HG03571 (cell line): ENCODE measurements at regions not wholly inside any gene's neighbourhood (a gene's known extent, or its start where the extent isn't known, plus 50 kb on each side); places are given as distances from the start of the nearest gene placed in this dataset.
"Not testable (repeated sequence)": the region's sequence is repeated elsewhere in the genome, so short reads cannot be mapped to it uniquely, and the experiment has no call there.

Source experiments
- ATAC-seq: cut with Tn5 transposase; IDR thresholded peaks from one replicate; pipeline ENCODE4 v1.9.1; 2021; ENCODE audit not compliant: unreplicated experiment

DNA sequence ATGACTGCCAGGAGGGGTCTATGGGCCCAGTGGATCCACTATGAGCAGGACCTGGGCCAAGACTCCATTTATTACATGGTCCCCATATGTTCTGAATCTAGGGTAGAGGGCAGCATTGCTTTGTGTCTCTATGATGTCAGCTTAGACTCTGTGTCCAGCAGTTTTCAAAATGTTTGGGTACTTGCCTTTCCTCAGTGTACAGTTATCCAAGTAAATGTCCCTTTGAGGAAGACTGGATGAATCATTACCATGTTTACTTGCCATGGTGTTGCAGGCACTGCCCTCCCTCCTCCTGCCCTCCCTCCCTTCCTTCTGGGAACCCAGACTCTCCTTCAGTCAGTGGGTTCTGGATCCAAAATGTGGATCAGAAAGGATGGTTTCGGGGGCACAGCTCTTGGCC lies 108.6 kb downstream of the NRN1 start:
- no peak for ATAC-seq

DNA sequence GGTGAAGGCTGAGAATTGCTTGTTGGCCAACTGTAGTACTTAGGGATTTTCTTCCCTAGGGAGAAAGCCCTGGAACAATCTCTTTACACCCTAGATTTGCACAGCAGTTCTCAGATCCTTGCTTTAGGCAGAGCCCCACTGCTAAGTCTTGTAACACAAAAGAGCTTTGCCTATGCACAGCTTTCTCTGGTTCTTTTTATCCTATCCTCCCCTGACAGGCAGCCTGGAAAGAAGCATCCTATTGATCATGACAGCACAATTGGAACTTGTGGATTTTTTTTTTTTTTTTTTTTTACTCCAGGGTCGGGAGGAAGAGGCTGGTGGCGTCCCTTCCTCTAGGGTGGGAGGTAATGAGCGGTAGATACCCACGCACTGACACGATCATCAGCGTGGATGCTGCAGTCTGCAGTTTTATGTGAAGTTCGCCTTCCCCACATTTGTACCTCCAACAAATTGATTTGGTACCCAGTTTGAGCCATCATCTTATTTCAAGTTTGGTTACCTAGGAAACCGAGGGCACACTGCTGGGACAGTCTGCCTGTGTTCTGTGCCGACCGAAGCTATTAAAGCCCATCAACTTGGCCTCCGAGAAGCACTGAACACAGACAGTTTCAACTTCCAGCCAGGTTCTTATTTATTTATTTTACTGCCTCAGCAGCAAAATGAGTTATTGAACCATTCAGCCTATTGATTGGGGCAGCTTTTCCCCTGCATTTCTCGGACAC lies 110.1 kb downstream of the NRN1 start:
- ATAC-seq, result no peak

DNA sequence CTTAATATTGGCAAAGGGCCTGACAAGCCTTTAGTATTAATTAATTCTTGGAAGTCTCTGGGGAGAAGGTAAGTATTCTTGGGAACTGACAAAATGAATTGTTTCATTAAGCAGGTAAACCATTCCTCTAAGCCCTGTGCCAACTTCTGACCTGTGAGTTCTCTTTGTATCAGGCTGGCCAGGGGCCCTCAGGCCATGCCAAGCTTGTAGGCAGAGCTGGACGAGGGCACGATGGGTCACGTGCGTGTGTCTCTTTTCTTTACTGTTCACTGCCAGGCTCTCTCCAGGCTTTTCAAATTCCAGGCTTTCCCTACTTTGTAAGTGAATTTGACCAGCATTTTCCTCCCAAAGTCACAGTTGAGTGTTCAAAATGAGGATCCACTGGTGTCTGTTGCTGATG lies 112.4 kb downstream of the NRN1 start:
- ATAC-seq, result no peak

DNA sequence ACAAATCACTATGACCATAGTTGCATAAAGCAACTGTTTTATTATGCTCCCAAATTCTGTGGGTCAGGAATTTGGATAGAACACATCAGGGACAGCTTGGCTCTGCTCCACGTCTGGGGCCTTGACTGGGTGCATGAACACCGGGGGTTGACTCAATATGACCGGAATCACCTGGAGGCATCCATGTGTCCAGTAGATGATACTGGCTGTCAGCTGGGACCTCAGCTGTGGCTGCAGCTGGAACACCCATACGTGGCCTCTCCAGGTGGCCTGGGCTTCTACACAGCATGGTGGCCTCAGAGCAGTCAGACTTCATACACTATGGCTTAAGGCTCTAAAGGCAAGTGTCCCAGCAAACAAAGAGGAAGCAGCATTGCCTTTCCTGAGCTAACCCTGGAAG lies 113.4 kb downstream of the NRN1 start:
- ATAC-seq, result no peak

DNA sequence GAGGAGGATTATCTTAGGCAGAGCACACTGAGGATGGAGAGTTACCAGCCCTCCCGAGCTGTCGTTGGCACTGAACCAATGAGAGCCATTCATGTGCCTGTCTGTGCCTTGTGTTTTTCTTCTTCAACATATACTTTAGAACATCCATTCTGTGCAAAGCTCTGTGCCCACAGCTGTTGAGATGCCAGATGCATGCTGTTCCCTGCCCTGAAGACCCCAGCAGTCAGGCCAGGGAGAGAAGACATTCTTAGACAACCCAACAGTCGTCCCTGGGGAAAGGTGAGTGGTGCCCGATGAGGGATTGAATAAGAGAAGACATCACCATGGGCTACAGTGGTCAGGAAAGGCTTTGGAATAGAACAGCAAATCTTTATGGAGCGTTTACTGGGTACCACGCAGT lies 114.1 kb downstream of the NRN1 start:
- ATAC-seq, result no peak

DNA sequence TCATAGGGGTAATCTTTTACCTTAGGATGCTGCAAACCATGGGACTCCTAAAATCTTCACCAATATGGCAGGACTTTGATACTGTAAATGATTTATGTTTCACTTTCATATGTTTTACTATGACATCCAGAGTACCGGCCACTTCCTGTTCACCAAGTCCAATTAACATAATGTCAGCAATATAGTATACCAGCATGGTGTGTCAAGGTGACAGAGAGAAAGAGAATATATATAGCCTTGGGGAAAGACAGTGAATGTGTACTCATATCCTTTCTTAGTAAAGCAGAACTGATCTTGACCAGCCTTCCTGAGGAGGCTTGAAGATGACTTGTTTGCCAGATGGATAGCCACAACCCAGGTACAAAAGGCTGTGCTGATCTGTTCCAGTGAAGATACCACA lies 127.9 kb downstream of the NRN1 start:
- no peak for ATAC-seq

DNA sequence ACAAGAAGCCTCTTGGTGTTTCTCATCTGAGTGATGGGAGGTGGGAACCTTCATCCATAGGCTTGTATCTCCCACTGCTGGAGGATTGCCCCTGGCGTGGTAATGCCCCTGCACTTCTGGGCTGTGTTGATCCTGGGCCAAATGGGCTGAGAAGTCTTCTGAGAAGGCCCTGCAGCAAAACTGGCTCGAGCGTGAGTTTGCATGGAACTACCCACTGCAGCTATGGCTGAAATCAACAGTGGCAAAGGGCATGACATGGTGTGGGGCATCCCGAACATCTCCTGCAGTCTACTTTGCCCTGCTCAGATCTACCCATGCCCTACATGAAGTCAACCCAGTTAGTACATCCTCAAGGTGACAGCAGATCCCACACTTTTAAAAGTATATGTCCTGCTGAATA lies 130.6 kb downstream of the NRN1 start:
- no peak for ATAC-seq

DNA sequence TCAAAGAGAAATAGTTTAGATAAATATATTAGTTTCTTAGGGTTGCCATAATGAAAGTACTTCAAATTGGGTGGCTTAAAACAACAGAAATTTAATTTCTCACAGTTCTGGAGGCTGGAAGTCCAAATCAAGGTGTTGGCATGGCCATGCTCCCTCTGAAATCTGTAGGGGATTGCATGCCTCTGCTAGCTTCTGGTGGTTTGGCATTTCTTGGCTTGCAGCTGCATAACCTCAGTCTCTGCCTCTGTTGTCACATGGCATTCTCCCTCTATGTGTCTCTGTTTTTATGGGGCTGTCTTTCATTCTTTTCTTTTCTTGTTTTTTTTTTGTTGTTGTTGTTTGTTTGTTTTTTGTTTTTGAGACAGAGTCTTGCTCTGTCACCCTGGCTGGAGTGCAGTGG lies 132.7 kb downstream of the NRN1 start:
- ATAC-seq, result not testable (repeated sequence)

DNA sequence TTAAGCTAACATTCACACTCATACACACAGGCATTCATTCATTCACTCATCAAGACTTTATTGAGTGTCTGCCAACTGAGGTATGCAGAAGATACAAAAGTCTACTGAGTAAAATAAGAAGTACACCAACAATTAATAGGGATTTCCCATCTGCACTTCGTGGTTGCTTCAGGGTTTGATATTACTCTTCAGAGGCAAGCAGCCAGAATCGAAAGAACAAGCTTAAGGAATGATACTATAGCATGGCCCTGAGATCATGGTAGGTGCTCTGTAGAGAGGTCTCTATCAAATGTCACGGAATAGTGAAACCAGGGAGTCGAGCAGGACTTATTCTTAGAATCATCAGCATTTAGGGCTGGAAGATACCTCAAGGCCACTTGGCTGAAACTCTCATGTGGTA lies 135.4 kb downstream of the NRN1 start:
- ATAC-seq, result no peak

DNA sequence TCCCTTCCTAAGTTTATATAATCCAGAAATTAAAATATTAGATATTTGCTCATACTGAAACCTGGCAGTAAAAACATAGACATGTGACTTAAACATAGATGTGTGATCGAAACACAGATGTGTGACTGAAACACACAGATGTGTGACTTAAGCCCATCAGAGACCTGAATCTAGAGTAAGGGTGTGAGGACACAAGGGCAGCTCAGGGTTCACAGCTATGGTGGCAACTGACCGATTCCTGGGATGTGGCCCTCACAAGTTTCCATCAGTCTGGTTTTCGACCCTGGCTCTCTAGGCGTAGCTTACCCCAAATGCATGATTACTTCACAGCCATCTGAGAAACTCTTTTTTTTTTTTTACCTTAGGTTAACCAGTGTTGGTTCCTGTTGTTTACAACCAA lies 137.0 kb downstream of the NRN1 start:
- no peak for ATAC-seq

DNA sequence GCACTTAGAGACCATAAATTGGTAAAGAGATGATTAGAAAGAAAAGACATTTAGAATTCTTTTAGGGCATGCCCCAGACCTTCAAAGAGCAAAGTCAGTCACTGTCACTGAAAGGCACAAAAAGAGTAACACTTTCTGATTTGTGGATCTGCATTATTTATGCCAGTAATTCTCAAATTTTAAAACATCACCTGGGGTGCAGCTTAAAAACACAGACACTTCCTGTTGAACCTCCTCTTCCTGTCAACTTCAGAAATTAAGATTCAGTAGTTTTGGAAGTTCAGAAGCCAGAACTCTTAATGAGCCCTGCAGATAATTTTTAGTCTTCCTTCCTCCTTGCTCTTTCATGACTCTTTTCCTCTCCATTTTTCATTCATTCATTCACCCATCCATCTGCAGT lies 137.5 kb downstream of the NRN1 start:
- no peak for ATAC-seq

DNA sequence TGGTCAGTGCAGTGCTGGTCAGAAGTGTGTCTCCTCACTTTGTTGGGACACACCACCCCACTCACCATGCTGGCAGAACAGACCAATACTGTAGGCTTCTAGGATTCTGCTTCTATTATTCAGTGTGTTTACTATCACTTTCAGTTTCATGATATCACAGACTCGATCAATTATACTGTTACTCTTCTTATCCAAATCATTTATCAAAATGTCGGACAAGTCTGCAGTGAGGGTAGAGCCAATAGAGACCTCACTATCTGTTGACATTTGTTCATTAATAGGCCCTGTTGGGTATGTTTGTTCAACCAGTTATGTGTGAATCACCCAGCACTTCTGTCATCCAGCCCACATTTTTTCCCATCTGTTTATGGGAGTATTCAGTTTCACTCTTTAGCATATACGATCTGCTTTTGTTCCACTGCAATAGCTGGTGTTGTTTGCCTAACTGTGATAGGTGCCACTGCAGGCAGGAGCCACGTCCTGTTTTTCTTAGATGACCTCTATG lies 140.1 kb downstream of the NRN1 start:
- ATAC-seq, result no peak

DNA sequence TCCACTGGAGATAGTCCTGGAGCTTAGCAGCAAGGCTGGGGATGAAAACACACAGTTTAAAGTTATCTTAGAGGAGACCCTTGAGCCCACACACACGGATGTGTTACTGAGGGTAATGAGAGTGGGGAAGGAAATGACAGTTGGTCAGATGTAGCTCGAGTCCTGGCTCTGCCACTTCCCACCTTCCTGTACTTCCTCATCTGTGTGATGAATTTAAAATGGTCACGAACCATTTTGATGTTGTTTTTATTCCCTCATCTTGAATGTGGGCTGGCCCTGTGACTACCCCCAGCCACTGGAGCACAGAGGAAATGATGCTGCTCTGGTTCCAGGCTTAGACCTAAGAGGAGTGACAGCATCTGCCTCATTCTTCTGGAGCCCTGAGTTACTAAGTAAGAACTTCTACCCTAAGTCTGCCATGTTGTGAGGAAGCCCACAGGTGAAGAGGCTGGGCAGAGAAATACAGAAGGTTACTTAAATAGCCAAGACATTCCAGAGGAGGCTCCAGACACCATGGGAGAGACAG lies 141.2 kb downstream of the NRN1 start:
- ATAC-seq, result no peak

DNA sequence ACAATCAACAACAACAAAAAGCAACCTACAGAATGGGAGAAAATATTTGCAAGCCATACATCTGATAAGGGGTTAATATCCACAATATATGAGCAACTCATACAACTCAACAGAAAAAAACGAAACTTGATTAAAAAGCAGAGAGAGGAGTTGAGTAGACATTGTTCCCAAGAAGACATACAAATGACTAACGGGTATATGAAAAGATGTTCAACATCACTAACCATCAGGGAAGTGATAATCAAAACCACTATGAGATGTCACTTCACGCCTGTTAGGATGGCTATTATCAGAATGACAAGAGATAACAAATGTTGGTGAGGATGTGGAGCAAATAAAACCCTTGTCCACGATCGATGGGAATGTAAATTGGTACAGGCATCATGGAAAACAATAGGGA lies 145.9 kb downstream of the NRN1 start:
- ATAC-seq, result no peak

DNA sequence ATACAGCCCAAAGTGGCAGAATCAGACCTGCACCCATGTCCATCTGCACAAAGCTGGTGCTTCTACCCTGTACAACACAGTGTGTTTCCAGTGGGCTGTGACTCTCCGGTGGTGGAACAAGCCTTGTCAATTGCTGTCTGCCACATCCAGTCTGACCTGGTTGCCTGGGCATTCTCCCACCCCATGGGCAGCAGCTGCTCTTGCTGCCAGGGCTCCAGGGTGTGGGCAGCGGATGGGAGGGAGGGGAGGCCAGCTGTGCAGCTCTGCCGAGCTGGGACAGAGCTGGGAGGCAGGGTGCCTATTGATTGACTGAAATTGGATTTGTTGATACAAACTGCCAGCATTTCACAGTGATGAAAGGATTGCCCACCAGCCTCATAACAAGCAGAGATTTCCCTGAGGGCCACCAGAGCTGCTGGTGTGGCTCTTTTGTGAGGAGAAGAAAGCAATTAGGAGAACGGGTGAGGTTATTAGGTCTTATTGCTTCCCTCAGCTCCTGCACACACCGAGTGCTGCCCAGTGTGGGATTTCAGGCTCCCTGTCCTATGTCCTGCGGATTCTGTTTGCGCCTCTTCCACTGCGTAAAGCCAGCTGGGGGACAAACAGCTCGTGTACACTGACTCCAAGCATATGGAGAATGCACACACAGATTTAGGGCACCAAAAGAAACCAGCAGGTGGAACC lies 150.8 kb downstream of the NRN1 start:
- no peak for ATAC-seq

DNA sequence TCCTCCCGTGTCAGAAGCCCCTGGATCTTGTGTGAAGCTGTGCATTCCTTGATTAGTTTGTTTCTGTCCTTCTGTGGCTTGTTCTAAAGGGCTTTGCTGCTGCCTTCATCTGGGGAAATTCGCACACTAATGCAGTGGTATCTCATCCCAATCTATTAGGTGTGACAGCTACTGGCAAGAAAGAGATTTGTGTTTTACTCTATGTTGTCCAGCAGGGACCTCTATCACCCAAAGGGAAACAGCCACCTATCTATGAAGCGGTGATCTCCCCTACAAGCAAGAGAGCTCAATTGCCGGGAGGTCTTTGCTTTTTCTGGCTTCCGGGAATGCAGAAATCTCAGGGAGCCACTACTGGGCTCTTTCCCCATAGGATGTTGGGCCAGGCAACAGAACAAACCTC lies 151.8 kb downstream of the NRN1 start:
- no peak for ATAC-seq

DNA sequence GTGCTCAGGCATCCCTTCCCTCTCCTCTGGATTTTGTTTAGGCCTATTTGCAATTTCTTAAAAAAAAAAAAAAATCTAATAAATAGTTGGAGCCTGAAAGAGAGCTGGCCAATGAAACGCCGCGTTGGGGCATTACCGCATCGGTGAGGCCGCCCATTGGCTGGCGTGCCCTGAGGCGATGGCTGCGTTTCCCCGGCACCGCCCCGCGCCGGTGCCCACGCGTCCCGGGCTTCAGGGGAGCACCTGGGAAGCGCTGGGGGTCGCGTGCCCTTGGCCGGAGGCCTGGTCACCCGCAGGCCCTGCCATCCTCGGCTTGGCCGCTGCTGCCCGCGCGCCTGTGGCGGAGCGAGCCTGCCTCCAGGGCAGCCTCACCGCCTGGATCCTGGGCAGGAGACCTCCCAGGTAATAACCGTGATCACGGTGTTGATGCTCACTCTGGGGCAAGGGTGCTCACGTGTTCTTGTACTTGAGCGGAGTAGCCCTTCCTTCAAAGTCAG lies 155.4 kb downstream of the NRN1 start:
- ATAC-seq, result no peak

DNA sequence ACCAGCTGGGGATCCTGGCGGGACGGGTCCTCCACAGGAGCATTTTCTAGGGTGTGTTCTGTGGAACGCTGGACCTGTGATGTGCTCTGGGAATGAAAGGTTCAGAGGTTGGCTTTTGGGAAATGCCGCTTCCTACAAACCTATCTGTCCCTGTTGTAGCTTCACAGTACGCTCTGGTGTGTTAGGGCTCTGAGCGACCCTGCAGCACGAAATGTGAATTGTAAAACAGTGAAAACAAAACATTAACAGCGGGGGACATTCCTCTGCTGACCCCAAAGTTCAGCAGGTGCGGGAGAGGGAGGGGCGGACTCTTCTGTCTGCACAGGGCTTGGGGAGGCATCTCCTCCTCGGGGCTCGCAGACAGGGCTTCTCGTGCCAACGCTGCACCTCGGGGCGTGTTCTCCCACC lies 155.9 kb downstream of the NRN1 start:
- no peak for ATAC-seq

DNA sequence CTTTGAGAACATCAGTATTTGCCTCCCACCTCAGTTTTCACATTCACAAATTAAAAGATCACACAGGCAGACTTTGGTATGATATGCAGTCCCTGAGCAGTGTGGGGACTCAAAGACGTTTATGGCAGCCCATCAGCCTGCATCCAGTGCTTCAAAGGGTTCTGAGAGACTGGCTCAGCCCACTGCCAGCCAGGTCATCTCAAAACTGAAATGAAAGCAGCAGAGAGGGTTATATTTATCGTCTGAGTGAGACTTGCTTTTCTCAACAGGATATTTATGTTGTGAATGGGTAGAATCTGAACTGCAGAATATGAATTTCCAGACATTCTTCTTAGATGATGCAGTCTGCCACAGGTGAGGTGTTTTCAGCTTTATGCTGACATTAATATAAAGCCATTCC lies 159.8 kb downstream of the NRN1 start:
- no peak for ATAC-seq

DNA sequence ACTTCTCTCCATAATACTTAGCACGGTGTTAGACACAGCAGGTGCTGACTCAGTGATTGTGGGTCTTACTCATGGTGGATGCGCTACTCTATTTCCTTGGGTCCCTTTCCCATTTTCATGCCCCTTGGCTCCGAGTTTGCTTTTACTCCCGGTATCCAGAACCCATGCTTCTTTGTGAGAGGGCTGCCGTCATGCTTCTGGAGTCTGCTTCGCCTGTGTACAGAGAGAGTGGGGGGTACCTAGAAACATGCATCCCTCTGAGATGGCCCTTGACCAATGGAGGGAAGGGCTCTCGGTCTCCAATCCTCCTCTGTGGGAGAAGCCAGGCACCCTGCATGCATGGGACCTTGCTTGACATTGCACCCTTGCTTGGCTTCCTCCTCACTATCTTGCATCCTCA lies 160.4 kb downstream of the NRN1 start:
- ATAC-seq, result no peak

DNA sequence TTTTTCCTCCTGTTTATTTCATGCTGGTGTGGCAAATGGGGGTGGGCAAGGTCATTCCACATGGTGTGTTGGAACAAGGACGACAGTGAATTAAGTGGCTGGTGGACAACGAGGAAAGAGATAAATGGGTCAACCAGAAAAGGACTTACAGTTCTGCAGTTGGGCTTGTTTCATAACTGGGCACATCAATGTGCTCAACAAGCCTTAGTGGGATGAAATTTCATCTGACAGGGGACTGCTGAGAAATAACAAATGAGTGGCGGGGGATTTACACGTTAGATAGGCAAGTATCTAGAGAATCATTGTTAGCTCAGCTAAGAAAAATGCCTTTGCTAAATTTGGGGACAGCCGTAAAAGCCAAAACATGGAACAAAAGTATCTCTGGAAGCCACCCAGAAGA lies 163.6 kb downstream of the NRN1 start:
- no peak for ATAC-seq

DNA sequence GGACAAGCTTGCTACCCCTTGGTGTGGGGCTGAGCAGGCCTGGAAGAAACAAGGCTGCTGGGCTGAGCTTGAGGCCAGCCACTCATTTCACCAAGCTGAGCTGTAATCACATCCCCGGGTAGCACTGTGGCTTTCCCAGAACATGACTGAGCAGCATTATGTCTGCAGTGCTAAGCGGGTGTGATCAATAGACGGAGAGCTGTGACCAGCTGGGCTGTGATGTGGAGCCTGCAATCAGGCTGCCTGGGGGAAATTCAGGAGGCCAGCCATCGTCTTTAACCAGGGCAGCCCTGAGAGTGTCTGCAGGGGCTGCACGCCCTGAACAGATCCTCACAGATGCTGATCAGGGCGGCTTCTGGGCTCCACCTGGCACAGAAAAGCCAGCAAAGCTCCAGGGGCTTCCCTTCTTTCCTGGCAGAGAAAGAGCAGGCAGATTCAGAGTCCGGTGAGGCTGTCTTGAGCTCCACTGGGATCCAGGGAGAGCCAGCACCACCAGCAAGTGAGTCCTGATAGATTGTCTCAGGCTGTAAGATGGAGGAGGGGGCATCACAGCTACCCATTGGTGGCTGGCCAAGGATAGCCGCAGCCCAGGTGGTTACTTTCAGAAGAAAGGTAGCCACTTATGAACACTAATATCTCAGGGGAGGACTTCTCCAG lies 165.9 kb downstream of the NRN1 start:
- no peak for ATAC-seq
